ENCODE measurements at regions not wholly inside any gene's neighbourhood (a gene's known extent, or its start where the extent isn't known, plus 50 kb on each side); places are given as distances from the start of the nearest gene placed in this dataset.
"Not testable (repeated sequence)": the region's sequence is repeated elsewhere in the genome, so short reads cannot be mapped to it uniquely, and the experiment has no call there.

GRCh38 chr12:11998307-11998943, 72.3 kb upstream of the BCL2L14 start:
- H3K27ac Mint-ChIP-seq, result peak overlapping the region; percentile 63
- H3K4me1 Mint-ChIP-seq (ENCODE audit: low read depth), result peaks cover 29% of the 10 kb centered on the region
- H3K4me3 Mint-ChIP-seq; H3K27me3 Mint-ChIP-seq (ENCODE audit: low read depth): not testable (repeated sequence)
- H3K9me3 Mint-ChIP-seq, result peaks cover 28% of the 10 kb centered on the region
- peaks cover 12% of the 10 kb centered on the region for H3K36me3 Mint-ChIP-seq (ENCODE audit: low read depth)

GRCh38 chr12:11998944-11999315, 71.8 kb upstream of the BCL2L14 start:
- peaks cover 12% of the 10 kb centered on the region for H3K36me3 Mint-ChIP-seq (ENCODE audit: low read depth)
- peak overlapping the region; percentile 63 for H3K27ac Mint-ChIP-seq
- peaks cover 28% of the 10 kb centered on the region for H3K9me3 Mint-ChIP-seq
- H3K4me3 Mint-ChIP-seq, result peak overlapping the region; percentile 7
- peaks cover 26% of the 10 kb centered on the region for H3K4me1 Mint-ChIP-seq (ENCODE audit: low read depth)
- no peaks in the 10 kb centered on the region for H3K27me3 Mint-ChIP-seq (ENCODE audit: low read depth)

GRCh38 chr12:12003609-12004008, 67.1 kb upstream of the BCL2L14 start:
- Mint-ChIP-seq H3K27ac (no peak overlapping the region), H3K4me3 (no peak overlapping the region), H3K27me3 (ENCODE audit: low read depth) (no peaks in the 10 kb centered on the region), H3K4me1 (ENCODE audit: low read depth) (peaks cover 48% of the 10 kb centered on the region), H3K9me3 (peaks cover 14% of the 10 kb centered on the region), H3K36me3 (ENCODE audit: low read depth) (peaks cover 15% of the 10 kb centered on the region)

- no peaks in the 10 kb centered on the region for H3K27me3 Mint-ChIP-seq (ENCODE audit: low read depth)
- H3K4me1 Mint-ChIP-seq (ENCODE audit: low read depth), result peaks cover 50% of the 10 kb centered on the region
- H3K36me3 Mint-ChIP-seq (ENCODE audit: low read depth), result peaks cover 13% of the 10 kb centered on the region
- H3K27ac Mint-ChIP-seq, result no peak overlapping the region
- no peak overlapping the region for H3K4me3 Mint-ChIP-seq
- H3K9me3 Mint-ChIP-seq, result peaks cover 7% of the 10 kb centered on the region
These were observed 66.2 kb upstream of the BCL2L14 start for GRCh38 chr12:12004524-12004923.

GRCh38 chr12:12007001-12007712, 63.6 kb upstream of the BCL2L14 start:
- Mint-ChIP-seq H3K4me3 (peak overlapping the region; percentile 53), H3K27ac (peak overlapping the region; percentile 83), H3K9me3 (peaks cover 3% of the 10 kb centered on the region), H3K4me1 (ENCODE audit: low read depth) (peaks cover 68% of the 10 kb centered on the region), H3K36me3 (ENCODE audit: low read depth) (peaks cover 10% of the 10 kb centered on the region), H3K27me3 (ENCODE audit: low read depth) (no peaks in the 10 kb centered on the region)

GRCh38 chr12:12007713-12008231, 63.0 kb upstream of the BCL2L14 start:
- Mint-ChIP-seq H3K4me1 (ENCODE audit: low read depth) (peaks cover 72% of the 10 kb centered on the region), H3K4me3 (peak overlapping the region; percentile 53), H3K36me3 (ENCODE audit: low read depth) (peaks cover 16% of the 10 kb centered on the region), H3K9me3 (peaks cover 3% of the 10 kb centered on the region), H3K27me3 (ENCODE audit: low read depth) (no peaks in the 10 kb centered on the region), H3K27ac (peak overlapping the region; percentile 83)

- Mint-ChIP-seq H3K27ac (peak overlapping the region; percentile 83), H3K4me1 (ENCODE audit: low read depth) (peaks cover 75% of the 10 kb centered on the region), H3K4me3 (peak overlapping the region; percentile 76), H3K36me3 (ENCODE audit: low read depth) (peaks cover 20% of the 10 kb centered on the region), H3K9me3 (peaks cover 3% of the 10 kb centered on the region), H3K27me3 (ENCODE audit: low read depth) (no peaks in the 10 kb centered on the region)
These were observed 62.4 kb upstream of the BCL2L14 start for GRCh38 chr12:12008232-12008850.

GRCh38 chr12:12008931-12009611, 61.7 kb upstream of the BCL2L14 start:
- H3K36me3 Mint-ChIP-seq (ENCODE audit: low read depth), result peaks cover 20% of the 10 kb centered on the region
- H3K9me3 Mint-ChIP-seq, result peaks cover 3% of the 10 kb centered on the region
- peak overlapping the region; percentile 76 for H3K4me3 Mint-ChIP-seq

GRCh38 chr12:12009749-12010276, 60.9 kb upstream of the BCL2L14 start:
- H3K4me3 Mint-ChIP-seq, result peak overlapping the region; percentile 76
- H3K36me3 Mint-ChIP-seq (ENCODE audit: low read depth), result peaks cover 17% of the 10 kb centered on the region
- H3K27ac Mint-ChIP-seq, result peak overlapping the region; percentile 83
- peaks cover 77% of the 10 kb centered on the region for H3K4me1 Mint-ChIP-seq (ENCODE audit: low read depth)
- H3K9me3 Mint-ChIP-seq; H3K27me3 Mint-ChIP-seq (ENCODE audit: low read depth): not testable (repeated sequence)

More at GRCh38 chr12:12008931-12009611, 61.7 kb upstream of the BCL2L14 start:
- Mint-ChIP-seq H3K27ac (peak overlapping the region; percentile 83), H3K4me1 (ENCODE audit: low read depth) (peaks cover 78% of the 10 kb centered on the region), H3K27me3 (ENCODE audit: low read depth) (no peaks in the 10 kb centered on the region)

- H3K36me3 Mint-ChIP-seq (ENCODE audit: low read depth), result peaks cover 15% of the 10 kb centered on the region
- no peaks in the 10 kb centered on the region for H3K27me3 Mint-ChIP-seq (ENCODE audit: low read depth)
- H3K27ac Mint-ChIP-seq, result peak overlapping the region; percentile 83
- peak overlapping the region; percentile 76 for H3K4me3 Mint-ChIP-seq
- peaks cover 1% of the 10 kb centered on the region for H3K9me3 Mint-ChIP-seq
- H3K4me1 Mint-ChIP-seq (ENCODE audit: low read depth), result peaks cover 79% of the 10 kb centered on the region
These were observed 60.3 kb upstream of the BCL2L14 start for GRCh38 chr12:12010277-12011039.

- Mint-ChIP-seq H3K4me3 (no peak overlapping the region), H3K27me3 (ENCODE audit: low read depth) (no peaks in the 10 kb centered on the region), H3K27ac (peak overlapping the region; percentile 39), H3K9me3 (no peaks in the 10 kb centered on the region), H3K4me1 (ENCODE audit: low read depth) (peaks cover 87% of the 10 kb centered on the region), H3K36me3 (ENCODE audit: low read depth) (peaks cover 11% of the 10 kb centered on the region)
These were observed 58.9 kb upstream of the BCL2L14 start for GRCh38 chr12:12011880-12012260.

- peaks cover 64% of the 10 kb centered on the region for H3K4me1 Mint-ChIP-seq (ENCODE audit: low read depth)
- no peaks in the 10 kb centered on the region for H3K9me3 Mint-ChIP-seq
- H3K27me3 Mint-ChIP-seq (ENCODE audit: low read depth), result no peaks in the 10 kb centered on the region
- H3K27ac Mint-ChIP-seq, result peak overlapping the region; percentile 32
- H3K4me3 Mint-ChIP-seq, result no peak overlapping the region
- H3K36me3 Mint-ChIP-seq (ENCODE audit: low read depth), result peaks cover 12% of the 10 kb centered on the region
These were observed 55.6 kb upstream of the BCL2L14 start for GRCh38 chr12:12015073-12015685.

- Mint-ChIP-seq H3K27me3 (ENCODE audit: low read depth) (no peaks in the 10 kb centered on the region), H3K9me3 (no peaks in the 10 kb centered on the region), H3K27ac (peak overlapping the region; percentile 81), H3K4me3 (peak overlapping the region; percentile 57), H3K36me3 (ENCODE audit: low read depth) (peaks cover 12% of the 10 kb centered on the region), H3K4me1 (ENCODE audit: low read depth) (peaks cover 59% of the 10 kb centered on the region)
These were observed 54.2 kb upstream of the BCL2L14 start for GRCh38 chr12:12016284-12017100.

Measured in T-helper 1 cell treated with Interleukin-12 subunit alpha and Interleukin-12 subunit beta and Interleukin-4 antibody, amounts not matched to agents 30 μg/mL and 1 μg/mL, for 36 hours (primary cell).